ENCODE measurements at regions not wholly inside any gene's neighbourhood (a gene's known extent, or its start where the extent isn't known, plus 50 kb on each side); places are given as distances from the start of the nearest gene placed in this dataset.

GRCh38 chr5:74187757-74188156 lies 452.8 kb downstream of the ENC1 start:
- Histone ChIP-seq H3K9me3 (ENCODE audit: control insufficient read depth, insufficient read depth, low read depth, low read length) (no peaks in the 10 kb centered on the region), H3K27ac (ENCODE audit: extremely low read depth, low read depth, low read length) (no peak overlapping the region), H3K36me3 (ENCODE audit: control insufficient read depth in 2 of 2, insufficient read depth in 1 of 2, low read length in 2 of 2) (no peaks in the 10 kb centered on the region), H3K4me3 (ENCODE audit: low read depth, low read length) (no peak overlapping the region), H3K4me1 (ENCODE audit: control insufficient read depth, insufficient read depth, low read length) (no peaks in the 10 kb centered on the region)
- ChIA-PET CTCF (interaction anchor here (0.6 kb wide), 1 partner anchor 24 kb away, joined by 3 read pairs; no protein-coding TSS in a partner anchor), POLR2A (no interaction called here)
- TF ChIP-seq GLI4 (tag by site-specific recombination; IDR thresholded peaks at IDR 0.05) (no peak), ZNF585B (tag by site-specific recombination; IDR thresholded peaks at IDR 0.05) (no peak), CTCF (tag by site-specific recombination; IDR thresholded peaks at IDR 0.05) (no peak)

GRCh38 chr5:74186356-74187315 lies 453.9 kb downstream of the ENC1 start:
- Histone ChIP-seq H3K4me3 (ENCODE audit: low read depth, low read length) (no peak overlapping the region), H3K4me1 (ENCODE audit: control insufficient read depth, insufficient read depth, low read length) (peaks cover 4% of the 10 kb centered on the region), H3K9me3 (ENCODE audit: control insufficient read depth, insufficient read depth, low read depth, low read length) (no peaks in the 10 kb centered on the region), H3K27ac (ENCODE audit: extremely low read depth, low read depth, low read length) (no peak overlapping the region), H3K36me3 (ENCODE audit: control insufficient read depth in 2 of 2, insufficient read depth in 1 of 2, low read length in 2 of 2) (no peaks in the 10 kb centered on the region)
- no peak for TF ChIP-seq ZNF341 (tag by site-specific recombination; IDR thresholded peaks at IDR 0.05; ENCODE audit: low read depth)
- TF ChIP-seq PATZ1 (tag by site-specific recombination; IDR thresholded peaks at IDR 0.05) = no peak
- TF ChIP-seq ZNF514 (tag by site-specific recombination; IDR thresholded peaks at IDR 0.05) = no peak
- TF ChIP-seq CTCF (tag by site-specific recombination; IDR thresholded peaks at IDR 0.05) = no peak
- TF ChIP-seq ZNF133 (tag by site-specific recombination; IDR thresholded peaks at IDR 0.05) = no peak
- no peak for TF ChIP-seq ZNF692 (tag by site-specific recombination; IDR thresholded peaks at IDR 0.05)
- POLR2A ChIA-PET = no interaction called here
- CTCF ChIA-PET = interaction anchor here (0.6 kb wide), 2 partner anchors 26 to 197 kb away, joined by 3 read pairs; no protein-coding TSS in a partner anchor

- H3K36me3 ChIP-seq (ENCODE audit: control insufficient read depth in 2 of 2, insufficient read depth in 1 of 2, low read length in 2 of 2) = no peaks in the 10 kb centered on the region
- H3K9me3 ChIP-seq (ENCODE audit: control insufficient read depth, insufficient read depth, low read depth, low read length) = no peaks in the 10 kb centered on the region
- peaks cover 4% of the 10 kb centered on the region for H3K4me1 ChIP-seq (ENCODE audit: control insufficient read depth, insufficient read depth, low read length)
- POLR2A ChIA-PET = no interaction called here
- CTCF ChIA-PET = interaction anchor here (0.6 kb wide), 1 partner anchor 141 kb away, joined by 3 read pairs; no protein-coding TSS in a partner anchor
- TF ChIP-seq SCRT2 (tag by site-specific recombination; IDR thresholded peaks at IDR 0.05) (no peak), ZNF830 (tag by site-specific recombination; IDR thresholded peaks at IDR 0.05; ENCODE audit: low read depth) (no peak), ZNF544 (tag by site-specific recombination; IDR thresholded peaks at IDR 0.05) (no peak), ZNF514 (tag by site-specific recombination; IDR thresholded peaks at IDR 0.05) (no peak), ZNF561 (tag by site-specific recombination; IDR thresholded peaks at IDR 0.05; ENCODE audit: borderline replicate concordance) (no peak), ZNF112 (tag by site-specific recombination; IDR thresholded peaks at IDR 0.05) (no peak), ZNF19 (tag by site-specific recombination; IDR thresholded peaks at IDR 0.05; ENCODE audit: low read depth) (no peak), KLF16 (tag by site-specific recombination; IDR thresholded peaks at IDR 0.05) (no peak)
- H3K27ac ChIP-seq (ENCODE audit: extremely low read depth, low read depth, low read length) = no peak overlapping the region
- no peak overlapping the region for H3K4me3 ChIP-seq (ENCODE audit: low read depth, low read length)
Observed at GRCh38 chr5:74185599-74185998, 454.9 kb downstream of the ENC1 start.

Measured in HEK293 (cell line).